COLO668 (cell line): ENCODE measurements at regions not wholly inside any gene's neighbourhood (a gene's known extent, or its start where the extent isn't known, plus 50 kb on each side); places are given as distances from the start of the nearest gene placed in this dataset.

Experiments
- DNase-seq: peaks from one replicate; lab custom pipeline; 2025; ENCODE audit not compliant: unreplicated experiment; lab: John Stamatoyannopoulos, UW

- no peak for DNase-seq
These were observed 1845.6 kb upstream of the PIK3C3 start for GRCh38 chr18:40109252-40110049.

- no peak for DNase-seq
These were observed 1846.4 kb upstream of the PIK3C3 start for GRCh38 chr18:40108596-40108995.

GRCh38 chr18:40102903-40103302 lies 1852.1 kb upstream of the PIK3C3 start:
- no peak for DNase-seq

DNA sequence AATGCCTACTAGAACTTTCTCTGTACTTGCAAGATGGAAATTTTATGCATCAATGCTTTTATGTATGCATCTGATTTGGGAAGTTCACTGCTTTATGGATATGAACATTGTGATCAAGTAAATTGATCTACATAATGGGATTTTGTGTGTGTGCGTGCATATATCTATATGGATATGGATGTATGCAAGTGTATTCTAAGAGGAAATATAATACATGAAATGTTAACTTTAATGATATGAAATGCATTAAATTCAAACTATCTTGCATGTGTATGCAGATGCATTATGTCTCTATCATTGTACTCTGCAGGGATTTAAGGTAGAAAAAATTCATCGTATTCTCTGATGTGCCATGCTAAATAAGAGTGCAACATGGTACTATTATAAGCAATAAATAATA lies 1855.4 kb upstream of the PIK3C3 start:
- DNase-seq = no peak

GRCh38 chr18:40096675-40097074 lies 1858.4 kb upstream of the PIK3C3 start:
- no peak for DNase-seq

- DNase-seq = no peak
These were observed 1860.6 kb upstream of the PIK3C3 start for GRCh38 chr18:40094441-40094840.

DNA sequence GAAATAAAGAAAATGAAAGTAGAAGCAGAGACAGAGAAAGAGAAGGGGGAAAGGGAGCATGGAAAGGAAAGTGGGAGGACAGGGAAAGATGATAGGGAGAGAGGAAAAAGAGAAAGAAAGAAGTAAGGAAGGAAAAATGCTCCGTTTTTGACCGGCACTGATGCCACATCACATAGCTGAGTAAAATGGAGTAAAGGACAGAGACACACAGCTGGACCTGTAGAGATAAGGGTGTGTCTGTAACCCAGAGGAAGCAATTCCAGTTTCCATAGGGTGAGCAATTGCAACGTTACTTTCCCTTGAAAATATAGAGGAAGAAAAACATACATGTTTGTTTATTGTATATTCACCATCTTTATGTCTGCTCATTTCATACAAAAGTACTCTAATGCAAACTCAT lies 1866.9 kb upstream of the PIK3C3 start:
- DNase-seq = no peak

- no peak for DNase-seq
These were observed 1875.2 kb upstream of the PIK3C3 start for GRCh38 chr18:40079786-40080185.

GRCh38 chr18:40075616-40076015 lies 1879.4 kb upstream of the PIK3C3 start:
- no peak for DNase-seq

DNA sequence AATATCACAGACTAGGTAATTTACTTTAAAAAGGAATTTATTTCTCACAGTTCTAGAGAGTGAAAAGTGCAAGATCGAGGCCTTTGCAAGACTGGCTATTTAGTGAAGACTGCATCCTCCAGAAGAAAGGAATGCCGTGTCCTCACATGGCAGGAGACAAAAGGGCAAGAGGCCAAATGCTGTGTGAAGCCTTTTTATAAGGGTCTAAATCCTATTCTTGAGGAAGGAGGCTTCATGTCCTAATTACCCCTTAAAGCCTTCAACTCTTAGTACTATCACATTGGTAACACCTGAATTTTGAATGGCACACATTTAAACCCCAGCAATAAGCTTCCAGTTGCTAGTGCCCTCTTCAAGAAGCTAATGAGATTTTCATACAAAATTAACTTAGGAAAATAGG lies 1882.3 kb upstream of the PIK3C3 start:
- no peak for DNase-seq

- no peak for DNase-seq
These were observed 1888.7 kb upstream of the PIK3C3 start for GRCh38 chr18:40066368-40066767.

DNA sequence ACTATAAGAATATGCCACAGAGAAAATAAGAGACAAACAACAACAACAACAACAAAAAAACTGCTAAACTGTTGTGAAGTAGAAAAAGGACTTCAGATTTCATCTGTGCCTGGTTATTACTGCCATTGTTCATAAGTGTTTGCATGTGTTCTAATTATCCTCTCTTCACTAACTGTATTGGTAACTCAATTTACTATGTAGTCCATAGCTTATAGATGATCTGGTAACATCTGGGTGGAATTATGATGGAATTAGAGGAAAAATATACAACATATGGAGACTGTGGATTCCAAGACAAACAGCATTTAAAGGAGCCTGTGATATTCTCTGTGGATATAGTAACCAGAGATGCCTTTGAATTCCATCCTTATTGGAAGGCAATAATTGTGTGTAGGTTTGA lies 1891.5 kb upstream of the PIK3C3 start:
- no peak for DNase-seq

DNA sequence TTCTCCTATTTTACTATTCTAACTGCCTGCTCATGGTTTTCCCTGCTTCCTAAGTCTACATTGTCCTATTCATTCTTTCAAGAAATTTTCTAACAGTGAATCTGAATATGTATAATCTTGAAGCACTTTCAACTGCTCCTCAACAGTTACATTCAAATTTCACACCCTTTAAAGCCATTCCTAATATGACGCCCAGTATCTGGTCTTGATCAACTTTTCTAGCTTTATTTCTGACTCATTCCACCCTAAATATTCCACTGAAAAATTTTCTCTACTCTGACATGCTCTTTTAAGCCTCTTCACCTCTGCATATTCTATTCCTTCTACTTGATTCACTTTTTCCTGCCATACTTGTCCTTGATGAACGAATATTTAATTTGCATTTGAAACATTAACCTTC lies 1893.9 kb upstream of the PIK3C3 start:
- no peak for DNase-seq

- DNase-seq = no peak
These were observed 1894.5 kb upstream of the PIK3C3 start for GRCh38 chr18:40060562-40060961.

DNA sequence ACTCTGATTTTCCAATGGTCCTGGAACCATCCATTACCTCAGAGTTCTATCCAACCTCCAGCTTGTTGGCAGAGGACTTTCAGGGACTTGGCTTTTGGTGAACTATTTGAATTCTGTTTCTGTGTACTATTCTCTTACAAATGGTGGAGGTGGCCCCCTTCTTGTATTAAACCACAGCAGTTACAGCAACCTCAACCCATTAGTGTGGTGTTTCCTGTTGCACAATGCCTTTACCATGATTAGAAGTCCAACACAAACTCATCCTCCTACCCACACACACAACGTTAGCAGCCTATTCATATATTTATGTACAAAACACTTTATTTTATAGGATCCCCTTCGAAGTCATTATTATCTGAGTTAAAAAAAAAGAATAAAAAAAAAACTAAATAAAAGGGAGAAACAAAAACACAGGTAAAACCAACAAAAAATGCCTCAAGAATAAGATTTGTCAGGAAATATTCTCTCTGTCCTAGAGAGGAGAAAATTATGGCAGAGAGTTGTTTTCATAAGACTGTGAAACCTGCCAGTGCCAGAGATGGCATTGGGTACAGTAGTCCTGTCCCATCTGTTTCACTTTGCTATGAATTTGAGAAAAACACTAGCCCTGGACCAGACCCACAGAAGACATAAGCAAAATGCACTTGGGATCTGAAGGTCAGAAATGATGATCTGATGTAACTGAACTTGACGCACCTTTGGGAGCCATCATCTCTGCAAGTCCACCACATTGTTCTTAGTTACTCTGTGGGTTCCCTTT lies 1896.0 kb upstream of the PIK3C3 start:
- no peak for DNase-seq

DNA sequence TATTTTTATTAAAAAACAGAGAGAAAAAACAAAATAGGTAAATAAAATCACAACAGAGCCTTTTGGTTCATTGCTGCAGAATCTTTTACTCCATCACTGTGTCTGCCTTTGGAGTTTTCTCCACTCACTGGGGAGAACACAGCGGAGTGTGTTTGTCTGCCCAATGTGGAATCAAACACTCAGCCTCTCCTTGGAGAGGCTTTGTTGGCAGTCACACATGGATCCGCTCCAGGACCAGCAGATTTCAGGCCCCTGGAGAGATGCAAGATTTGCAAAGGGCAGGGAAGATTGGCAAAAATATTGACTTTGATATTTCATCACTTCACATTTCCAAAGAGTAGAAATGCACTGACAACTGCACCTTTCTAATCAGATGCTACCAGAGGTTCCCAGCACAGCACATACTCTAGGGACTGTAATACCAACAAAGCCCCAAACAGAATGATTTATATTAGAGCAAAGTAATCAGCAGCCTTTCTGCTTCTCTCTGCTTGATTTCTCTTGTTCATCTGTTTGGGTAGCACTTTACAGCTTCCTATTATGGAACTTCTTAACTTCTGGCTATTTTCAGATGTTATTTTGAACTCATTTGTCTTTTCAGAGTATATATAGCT lies 1898.8 kb upstream of the PIK3C3 start:
- DNase-seq = no peak

DNA sequence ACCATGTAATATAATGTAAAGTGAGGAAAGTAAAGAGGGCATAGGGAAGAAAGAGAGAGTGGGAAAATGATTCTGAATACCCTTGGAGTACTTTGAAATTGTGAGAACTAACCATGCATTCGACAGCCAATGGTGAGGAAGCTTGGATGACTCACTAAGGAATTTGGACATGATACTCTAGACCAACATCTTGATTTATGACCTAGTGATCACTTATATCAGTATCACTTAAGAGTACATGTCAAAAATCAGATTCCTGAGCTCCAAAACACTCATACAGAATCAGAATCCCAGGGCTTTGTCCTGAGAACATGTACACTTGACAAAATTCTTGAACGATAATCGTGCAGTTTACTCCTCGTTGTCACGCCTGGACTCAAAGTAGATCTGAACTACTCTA lies 1899.8 kb upstream of the PIK3C3 start:
- no peak for DNase-seq

GRCh38 chr18:40049716-40050115 lies 1905.3 kb upstream of the PIK3C3 start:
- no peak for DNase-seq

- DNase-seq = no peak
These were observed 1906.0 kb upstream of the PIK3C3 start for GRCh38 chr18:40048886-40049650.

DNA sequence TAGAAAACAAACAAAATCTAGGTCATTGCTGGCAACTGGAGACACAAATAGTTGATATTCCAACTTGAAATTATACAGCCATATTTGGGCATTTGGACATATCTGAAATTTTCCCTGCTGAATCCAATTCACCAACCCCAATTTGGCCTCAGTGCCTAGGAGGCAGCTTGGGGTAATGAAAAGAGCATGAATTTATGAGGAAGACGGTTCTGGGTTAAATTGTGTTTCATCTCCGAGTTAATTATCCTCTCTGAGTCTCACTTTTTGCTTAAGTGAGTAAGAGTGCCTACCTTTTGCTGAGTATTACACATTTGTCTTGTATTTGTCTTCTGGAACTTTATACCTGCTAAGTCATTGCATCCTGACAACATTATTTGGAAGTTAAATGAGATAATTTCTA lies 1906.8 kb upstream of the PIK3C3 start:
- no peak for DNase-seq

GRCh38 chr18:40046596-40046995 lies 1908.4 kb upstream of the PIK3C3 start:
- DNase-seq = no peak
